ENCODE measurements at regions not wholly inside any gene's neighbourhood (a gene's known extent, or its start where the extent isn't known, plus 50 kb on each side); places are given as distances from the start of the nearest gene placed in this dataset.
"Not testable (repeated sequence)": the region's sequence is repeated elsewhere in the genome, so short reads cannot be mapped to it uniquely, and the experiment has no call there.

- no peak for DNase-seq (ENCODE audit: low read depth)
These were observed 92.8 kb downstream of the ADCYAP1 start for GRCh38 chr18:997499-997898.

GRCh38 chr18:998936-999335, 94.3 kb downstream of the ADCYAP1 start:
- no peak for DNase-seq (ENCODE audit: low read depth)

GRCh38 chr18:1002653-1003178, 98.0 kb downstream of the ADCYAP1 start:
- no peak for DNase-seq (ENCODE audit: low read depth)

GRCh38 chr18:1003499-1003898, 98.8 kb downstream of the ADCYAP1 start:
- no peak for DNase-seq (ENCODE audit: low read depth)

- DNase-seq (ENCODE audit: low read depth): no peak
These were observed 101.6 kb downstream of the ADCYAP1 start for GRCh38 chr18:1006304-1006703.

- DNase-seq (ENCODE audit: low read depth): no peak
These were observed 102.3 kb downstream of the ADCYAP1 start for GRCh38 chr18:1006965-1007364.

- DNase-seq (ENCODE audit: low read depth): no peak
These were observed 106.7 kb downstream of the ADCYAP1 start for GRCh38 chr18:1011349-1011748.

- no peak for DNase-seq (ENCODE audit: low read depth)
These were observed 108.1 kb downstream of the ADCYAP1 start for GRCh38 chr18:1012775-1013174.

GRCh38 chr18:1013951-1014350, 109.3 kb downstream of the ADCYAP1 start:
- DNase-seq (ENCODE audit: low read depth): no peak

GRCh38 chr18:1014509-1014908, 109.8 kb downstream of the ADCYAP1 start:
- no peak for DNase-seq (ENCODE audit: low read depth)

- no peak for DNase-seq (ENCODE audit: low read depth)
These were observed 110.4 kb downstream of the ADCYAP1 start for GRCh38 chr18:1014951-1015624.

- no peak for DNase-seq (ENCODE audit: low read depth)
These were observed 111.1 kb downstream of the ADCYAP1 start for GRCh38 chr18:1015777-1016176.

GRCh38 chr18:1017227-1018058, 112.8 kb downstream of the ADCYAP1 start:
- no peak for DNase-seq (ENCODE audit: low read depth)

- DNase-seq (ENCODE audit: low read depth): no peak
These were observed 113.6 kb downstream of the ADCYAP1 start for GRCh38 chr18:1018181-1018681.

GRCh38 chr18:1019191-1019590, 114.5 kb downstream of the ADCYAP1 start:
- DNase-seq (ENCODE audit: low read depth): no peak

GRCh38 chr18:1020731-1021344, 116.2 kb downstream of the ADCYAP1 start:
- DNase-seq (ENCODE audit: low read depth): no peak

- no peak for DNase-seq (ENCODE audit: low read depth)
These were observed 122.3 kb downstream of the ADCYAP1 start for GRCh38 chr18:1026930-1027329.

GRCh38 chr18:1033092-1033491, 128.4 kb downstream of the ADCYAP1 start:
- DNase-seq (ENCODE audit: low read depth): not testable (repeated sequence)

- no peak for DNase-seq (ENCODE audit: low read depth)
These were observed 130.3 kb downstream of the ADCYAP1 start for GRCh38 chr18:1034971-1035370.

GRCh38 chr18:1036926-1037325, 132.3 kb downstream of the ADCYAP1 start:
- DNase-seq (ENCODE audit: low read depth): no peak

- no peak for DNase-seq (ENCODE audit: low read depth)
These were observed 133.1 kb downstream of the ADCYAP1 start for GRCh38 chr18:1037776-1038175.

- DNase-seq (ENCODE audit: low read depth): no peak
These were observed 134.8 kb downstream of the ADCYAP1 start for GRCh38 chr18:1039421-1039820.

GRCh38 chr18:1043039-1043438, 138.4 kb downstream of the ADCYAP1 start:
- DNase-seq (ENCODE audit: low read depth): not testable (repeated sequence)

Measured in CMK (cell line).